ENCODE measurements at regions not wholly inside any gene's neighbourhood (a gene's known extent, or its start where the extent isn't known, plus 50 kb on each side); places are given as distances from the start of the nearest gene placed in this dataset.

DNA sequence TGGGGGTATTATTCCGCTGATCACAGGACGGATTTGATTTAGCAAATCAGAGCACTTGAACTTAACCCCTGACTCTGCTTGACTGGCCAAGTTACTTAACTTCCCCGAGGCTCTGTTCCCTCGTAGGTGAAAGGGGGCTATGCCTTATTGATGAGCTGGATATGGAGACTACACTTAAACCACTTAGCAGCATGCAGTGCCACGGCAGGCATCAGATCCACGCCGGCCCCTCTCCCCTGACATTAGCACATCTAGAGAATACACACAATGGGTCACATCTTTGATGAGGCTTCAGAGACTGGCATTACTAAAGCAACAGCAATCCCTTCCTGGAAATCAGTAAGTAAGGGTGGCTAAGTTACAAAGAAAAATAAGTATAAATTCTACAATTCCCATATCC lies 71.0 kb downstream of the ABCC12 start:
- Histone ChIP-seq H2AK5ac (ENCODE audit: low read length) (no peak overlapping the region), H3K27ac (ENCODE audit: low read depth, low read length) (no peak overlapping the region), H3K9ac (ENCODE audit: low read length) (no peak overlapping the region), H2BK120ac (ENCODE audit: insufficient read depth, low read length, poor library complexity) (no peak overlapping the region), H2BK5ac (ENCODE audit: low read depth, low read length, poor library complexity) (no peak overlapping the region), H3K14ac (ENCODE audit: low read length) (no peak overlapping the region), H3K79me1 (ENCODE audit: low read length) (no peaks in the 10 kb centered on the region), H4K12ac (ENCODE audit: low read depth, low read length) (no peak overlapping the region), H3K18ac (ENCODE audit: low read length) (no peak overlapping the region), H3K9me3 (ENCODE audit: insufficient read depth, low read depth, low read length) (no peaks in the 10 kb centered on the region), H4K8ac (ENCODE audit: low read depth, low read length) (no peak overlapping the region), H3K4ac (ENCODE audit: low read depth, low read length) (no peak overlapping the region), H4K91ac (ENCODE audit: low read depth, low read length) (no peak overlapping the region), H2AFZ (ENCODE audit: insufficient read depth, low read length, poor library complexity) (no peak overlapping the region), H3K4me3 (ENCODE audit: low read depth, low read length) (no peak overlapping the region), H2BK12ac (ENCODE audit: low read length) (no peak overlapping the region), H3K4me1 (ENCODE audit: control insufficient read depth in 1 of 2, insufficient read depth in 2 of 2, low read length in 2 of 2) (no peaks in the 10 kb centered on the region), H3K27me3 (ENCODE audit: insufficient read depth, low read length) (no peaks in the 10 kb centered on the region), H3K79me2 (ENCODE audit: control insufficient read depth, insufficient read depth, low read length, poor library complexity) (no peaks in the 10 kb centered on the region), H3K4me2 (ENCODE audit: low read length) (no peak overlapping the region), H3K36me3 (ENCODE audit: control insufficient read depth in 1 of 2, insufficient read depth in 2 of 2, low read length in 2 of 2) (no peaks in the 10 kb centered on the region), H3K23ac (ENCODE audit: low read length) (no peak overlapping the region)
- no CpG with 5 or more reads among the region's 7 CpGs for WGBS (ENCODE audit: extremely low coverage, insufficient coverage, insufficient read length)
- DNase-seq, result no peak

DNA sequence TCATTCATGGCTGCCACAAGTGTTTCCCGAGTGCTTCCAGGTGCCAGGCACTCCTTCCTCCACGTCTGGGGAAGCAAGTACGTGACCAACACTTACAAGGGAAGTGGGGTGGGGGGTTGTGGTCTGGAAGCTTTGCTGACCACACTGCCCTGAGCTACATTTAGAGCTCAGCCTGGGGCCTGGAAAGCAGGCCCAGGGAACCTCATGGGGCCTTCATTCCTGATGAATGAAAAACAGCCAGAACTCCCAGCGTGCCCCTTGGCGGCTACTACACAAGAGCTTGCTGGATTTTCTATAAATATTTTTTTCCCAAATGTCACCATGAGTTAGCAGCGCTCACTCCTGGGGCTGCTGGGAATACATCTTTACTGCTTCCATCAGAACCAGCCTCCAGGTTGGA lies 73.3 kb downstream of the ABCC12 start:
- Histone ChIP-seq H2AFZ (ENCODE audit: insufficient read depth, low read length, poor library complexity) (no peak overlapping the region), H3K36me3 (ENCODE audit: control insufficient read depth in 1 of 2, insufficient read depth in 2 of 2, low read length in 2 of 2) (no peaks in the 10 kb centered on the region), H2BK12ac (ENCODE audit: low read length) (no peak overlapping the region), H3K79me2 (ENCODE audit: control insufficient read depth, insufficient read depth, low read length, poor library complexity) (no peaks in the 10 kb centered on the region), H3K23ac (ENCODE audit: low read length) (no peak overlapping the region), H3K4me2 (ENCODE audit: low read length) (no peak overlapping the region), H4K8ac (ENCODE audit: low read depth, low read length) (no peak overlapping the region), H3K79me1 (ENCODE audit: low read length) (no peaks in the 10 kb centered on the region), H3K9ac (ENCODE audit: low read length) (no peak overlapping the region), H4K91ac (ENCODE audit: low read depth, low read length) (no peak overlapping the region), H3K4me1 (ENCODE audit: control insufficient read depth in 1 of 2, insufficient read depth in 2 of 2, low read length in 2 of 2) (no peaks in the 10 kb centered on the region), H3K9me3 (ENCODE audit: insufficient read depth, low read depth, low read length) (no peaks in the 10 kb centered on the region), H3K27me3 (ENCODE audit: insufficient read depth, low read length) (no peaks in the 10 kb centered on the region), H3K4ac (ENCODE audit: low read depth, low read length) (no peak overlapping the region), H3K27ac (ENCODE audit: low read depth, low read length) (no peak overlapping the region), H2BK5ac (ENCODE audit: low read depth, low read length, poor library complexity) (no peak overlapping the region), H3K18ac (ENCODE audit: low read length) (no peak overlapping the region), H2BK120ac (ENCODE audit: insufficient read depth, low read length, poor library complexity) (no peak overlapping the region), H3K14ac (ENCODE audit: low read length) (no peak overlapping the region), H3K4me3 (ENCODE audit: low read depth, low read length) (no peak overlapping the region), H2AK5ac (ENCODE audit: low read length) (no peak overlapping the region), H4K12ac (ENCODE audit: low read depth, low read length) (no peak overlapping the region)
- DNase-seq, result no peak
- WGBS (ENCODE audit: extremely low coverage, insufficient coverage, insufficient read length), result no CpG with 5 or more reads among the region's 6 CpGs

DNA sequence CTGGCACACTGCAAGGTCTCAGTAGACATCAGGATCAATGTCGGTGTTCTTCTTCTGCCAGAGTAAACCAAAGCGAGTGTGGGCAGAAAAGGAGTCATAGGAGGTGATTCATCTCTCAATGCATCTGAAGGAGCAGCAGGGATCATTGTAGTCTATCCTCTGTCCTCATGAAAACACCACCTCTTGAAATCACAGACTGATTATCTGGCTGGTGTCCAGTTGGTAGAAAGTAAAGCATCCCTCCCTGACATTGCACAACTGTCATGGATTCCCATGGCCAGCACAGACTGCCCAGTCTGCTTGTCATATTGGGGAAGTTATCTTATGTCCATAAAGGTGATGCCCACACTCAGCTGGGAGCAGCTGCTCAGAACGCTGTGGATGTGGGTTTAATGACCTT lies 74.1 kb downstream of the ABCC12 start:
- H3K4me3 ChIP-seq (ENCODE audit: low read depth, low read length), result no peak overlapping the region
- no peaks in the 10 kb centered on the region for H3K4me1 ChIP-seq (ENCODE audit: control insufficient read depth in 1 of 2, insufficient read depth in 2 of 2, low read length in 2 of 2)
- no peak overlapping the region for H4K91ac ChIP-seq (ENCODE audit: low read depth, low read length)
- H3K27ac ChIP-seq (ENCODE audit: low read depth, low read length), result no peak overlapping the region
- H3K4ac ChIP-seq (ENCODE audit: low read depth, low read length), result no peak overlapping the region
- H4K12ac ChIP-seq (ENCODE audit: low read depth, low read length), result no peak overlapping the region
- H3K14ac ChIP-seq (ENCODE audit: low read length), result no peak overlapping the region
- H2BK12ac ChIP-seq (ENCODE audit: low read length), result no peak overlapping the region
- no peak for DNase-seq
- H2AK5ac ChIP-seq (ENCODE audit: low read length), result no peak overlapping the region
- no peaks in the 10 kb centered on the region for H3K36me3 ChIP-seq (ENCODE audit: control insufficient read depth in 1 of 2, insufficient read depth in 2 of 2, low read length in 2 of 2)
- no CpG with 5 or more reads among the region's 3 CpGs for WGBS (ENCODE audit: extremely low coverage, insufficient coverage, insufficient read length)
- no peak overlapping the region for H3K23ac ChIP-seq (ENCODE audit: low read length)
- no peak overlapping the region for H3K18ac ChIP-seq (ENCODE audit: low read length)
- no peak overlapping the region for H3K4me2 ChIP-seq (ENCODE audit: low read length)
- H3K9ac ChIP-seq (ENCODE audit: low read length), result no peak overlapping the region
- no peak overlapping the region for H2AFZ ChIP-seq (ENCODE audit: insufficient read depth, low read length, poor library complexity)
- no peaks in the 10 kb centered on the region for H3K9me3 ChIP-seq (ENCODE audit: insufficient read depth, low read depth, low read length)
- H4K8ac ChIP-seq (ENCODE audit: low read depth, low read length), result no peak overlapping the region
- H2BK120ac ChIP-seq (ENCODE audit: insufficient read depth, low read length, poor library complexity), result no peak overlapping the region
- H3K79me1 ChIP-seq (ENCODE audit: low read length), result no peaks in the 10 kb centered on the region
- H3K27me3 ChIP-seq (ENCODE audit: insufficient read depth, low read length), result no peaks in the 10 kb centered on the region
- no peaks in the 10 kb centered on the region for H3K79me2 ChIP-seq (ENCODE audit: control insufficient read depth, insufficient read depth, low read length, poor library complexity)
- H2BK5ac ChIP-seq (ENCODE audit: low read depth, low read length, poor library complexity), result no peak overlapping the region

DNA sequence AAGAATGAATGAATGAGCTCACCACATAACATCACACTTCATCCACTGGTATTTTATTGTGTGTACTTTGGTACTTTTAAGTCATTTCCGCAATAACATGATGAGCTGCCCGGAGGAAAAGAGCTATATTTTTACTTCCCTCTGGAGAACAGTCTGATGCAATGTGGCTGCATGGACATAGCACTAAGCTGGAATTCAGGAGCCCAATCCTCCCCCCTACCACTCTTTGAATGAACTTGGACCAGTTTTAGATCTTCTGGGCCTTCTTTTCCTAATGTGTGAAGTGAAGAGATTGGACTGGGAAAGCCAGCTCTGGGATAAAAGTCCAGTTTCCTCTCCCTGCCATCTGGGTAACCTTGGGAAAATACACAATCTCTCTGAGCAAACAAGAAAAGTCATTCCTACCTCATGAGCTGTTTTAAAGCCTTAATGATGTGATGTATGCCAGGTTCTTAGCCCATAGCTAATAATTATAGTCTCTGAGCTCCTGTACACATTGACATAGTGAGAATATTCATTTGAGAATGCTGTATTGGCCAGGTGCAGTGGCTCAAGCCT lies 79.3 kb downstream of the ABCC12 start:
- DNase-seq, result no peak
- no CpG with 5 or more reads among the region's 2 CpGs for WGBS (ENCODE audit: extremely low coverage, insufficient coverage, insufficient read length)
- H3K9me3 ChIP-seq (ENCODE audit: insufficient read depth, low read depth, low read length), result no peaks in the 10 kb centered on the region
- H3K4me3 ChIP-seq (ENCODE audit: low read depth, low read length), result no peak overlapping the region
- H2BK5ac ChIP-seq (ENCODE audit: low read depth, low read length, poor library complexity), result no peak overlapping the region
- no peak overlapping the region for H2AK5ac ChIP-seq (ENCODE audit: low read length)
- H3K14ac ChIP-seq (ENCODE audit: low read length), result no peak overlapping the region
- H4K91ac ChIP-seq (ENCODE audit: low read depth, low read length), result no peak overlapping the region
- no peak overlapping the region for H4K8ac ChIP-seq (ENCODE audit: low read depth, low read length)
- no peak overlapping the region for H3K18ac ChIP-seq (ENCODE audit: low read length)
- H3K36me3 ChIP-seq (ENCODE audit: control insufficient read depth in 1 of 2, insufficient read depth in 2 of 2, low read length in 2 of 2), result no peaks in the 10 kb centered on the region
- H3K9ac ChIP-seq (ENCODE audit: low read length), result no peak overlapping the region
- H3K23ac ChIP-seq (ENCODE audit: low read length), result no peak overlapping the region
- H2BK12ac ChIP-seq (ENCODE audit: low read length), result no peak overlapping the region
- no peaks in the 10 kb centered on the region for H3K79me2 ChIP-seq (ENCODE audit: control insufficient read depth, insufficient read depth, low read length, poor library complexity)
- no peaks in the 10 kb centered on the region for H3K27me3 ChIP-seq (ENCODE audit: insufficient read depth, low read length)
- H2AFZ ChIP-seq (ENCODE audit: insufficient read depth, low read length, poor library complexity), result no peak overlapping the region
- H3K79me1 ChIP-seq (ENCODE audit: low read length), result no peaks in the 10 kb centered on the region
- H3K27ac ChIP-seq (ENCODE audit: low read depth, low read length), result no peak overlapping the region
- no peak overlapping the region for H3K4ac ChIP-seq (ENCODE audit: low read depth, low read length)
- no peak overlapping the region for H2BK120ac ChIP-seq (ENCODE audit: insufficient read depth, low read length, poor library complexity)
- no peak overlapping the region for H3K4me2 ChIP-seq (ENCODE audit: low read length)
- H3K4me1 ChIP-seq (ENCODE audit: control insufficient read depth in 1 of 2, insufficient read depth in 2 of 2, low read length in 2 of 2), result no peaks in the 10 kb centered on the region
- no peak overlapping the region for H4K12ac ChIP-seq (ENCODE audit: low read depth, low read length)

Measured in trophoblast cell (in vitro differentiated cells and primary cell).